PFSK-1 (cell line): ENCODE measurements at regions not wholly inside any gene's neighbourhood (a gene's known extent, or its start where the extent isn't known, plus 50 kb on each side); places are given as distances from the start of the nearest gene placed in this dataset.

Source experiments
- POLR2AphosphoS5 ChIP-seq: IDR thresholded peaks from 2 replicates; pipeline ENCODE4 v1.6.1; 2012; ENCODE audit warnings: low read depth, mild to moderate bottlenecking, control low read depth, low read length, moderate library complexity
- REST ChIP-seq, 2 experiments: IDR thresholded peaks; 2 replicates each; pipeline versions ENCODE4 v1.6.1 to v1.8.0; 2011 to 2012; ENCODE audit warnings: low read depth in 2 of 2, low read length in 2 of 2, control low read depth in 1 of 2, inconsistent platforms in 1 of 2, mild to moderate bottlenecking in 1 of 2, moderate library complexity in 1 of 2; ENCODE audit not compliant: insufficient read depth in 1 of 2
- TAF1 ChIP-seq: IDR thresholded peaks from 2 replicates; pipeline ENCODE4 v1.6.1; 2012; ENCODE audit warnings: low read length, control low read depth, borderline replicate concordance; ENCODE audit not compliant: insufficient read depth

- TF ChIP-seq REST (IDR thresholded peaks at IDR 0.05; ENCODE audit: insufficient read depth in 1 of 2, low read depth in 2 of 2, low read length in 2 of 2), result no peak
- TF ChIP-seq TAF1, result no peak
- no peak for TF ChIP-seq POLR2AphosphoS5
Measured at GRCh38 chr13:50745542-50746115, 97.9 kb downstream of the DLEU7 start.
